HG03457 (cell line): ENCODE measurements at regions not wholly inside any gene's neighbourhood (a gene's known extent, or its start where the extent isn't known, plus 50 kb on each side); places are given as distances from the start of the nearest gene placed in this dataset.
"Not testable (repeated sequence)": the region's sequence is repeated elsewhere in the genome, so short reads cannot be mapped to it uniquely, and the experiment has no call there.

Experiments
- ATAC-seq: cut with Tn5 transposase; IDR thresholded peaks from one replicate; pipeline ENCODE4 v1.9.1; 2021; ENCODE audit warnings: moderate number of reproducible peaks; ENCODE audit not compliant: unreplicated experiment

DNA sequence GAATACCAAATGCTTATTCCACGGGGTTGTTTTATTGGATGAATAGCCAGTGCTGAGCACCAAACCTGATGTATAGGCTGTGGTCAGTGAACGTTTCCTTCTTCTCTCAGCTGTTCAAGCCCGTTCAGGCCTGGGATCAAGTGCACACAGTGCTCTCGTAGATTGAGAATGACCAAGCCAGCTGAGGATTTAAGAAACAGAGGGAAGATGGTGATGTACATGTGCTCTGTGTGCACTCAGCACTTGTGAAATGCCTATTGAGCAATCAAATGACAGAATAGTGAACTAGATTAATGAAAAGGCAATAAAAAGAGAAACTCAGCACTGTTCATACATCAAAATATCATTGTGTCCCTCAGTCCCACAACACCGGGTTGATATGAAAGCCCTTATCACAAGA is 302.5 kb downstream of the BMPER start:
- no peak for ATAC-seq

DNA sequence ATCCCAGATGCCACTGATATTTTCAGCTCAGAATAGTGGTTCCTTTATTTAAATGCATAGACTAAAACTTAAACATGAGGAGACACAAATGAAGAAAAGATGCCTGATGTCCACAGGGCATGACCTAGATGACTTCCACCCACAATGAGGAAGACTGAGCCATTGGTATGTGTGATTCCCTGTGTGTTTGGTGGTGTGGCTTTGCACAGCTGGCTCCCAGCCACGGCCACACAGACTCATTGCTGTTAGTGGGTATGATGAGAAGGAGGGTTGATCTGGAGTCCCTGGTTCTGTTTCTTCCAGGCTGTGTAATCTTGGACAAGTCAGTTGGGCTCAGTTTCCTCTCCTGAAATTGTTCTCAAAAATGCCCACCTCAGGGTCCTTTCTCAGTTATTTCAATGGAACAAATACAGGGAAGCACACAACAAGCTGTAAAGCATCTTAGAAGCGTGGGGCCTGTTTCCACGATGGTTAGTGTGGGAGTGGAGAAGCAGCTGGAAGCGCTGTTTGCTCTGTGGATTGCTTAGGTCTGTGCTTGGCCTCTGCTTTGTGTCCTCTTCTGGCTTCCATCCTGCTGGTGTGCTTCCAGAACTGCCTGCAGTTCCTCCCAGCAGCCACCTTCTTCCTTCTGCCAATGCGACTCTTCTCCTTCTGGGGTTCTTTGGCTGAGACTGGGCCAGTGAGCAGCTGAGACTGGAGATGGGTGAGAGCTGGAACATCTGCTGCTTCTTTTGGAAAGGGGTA is 303.7 kb downstream of the BMPER start:
- ATAC-seq = no peak

DNA sequence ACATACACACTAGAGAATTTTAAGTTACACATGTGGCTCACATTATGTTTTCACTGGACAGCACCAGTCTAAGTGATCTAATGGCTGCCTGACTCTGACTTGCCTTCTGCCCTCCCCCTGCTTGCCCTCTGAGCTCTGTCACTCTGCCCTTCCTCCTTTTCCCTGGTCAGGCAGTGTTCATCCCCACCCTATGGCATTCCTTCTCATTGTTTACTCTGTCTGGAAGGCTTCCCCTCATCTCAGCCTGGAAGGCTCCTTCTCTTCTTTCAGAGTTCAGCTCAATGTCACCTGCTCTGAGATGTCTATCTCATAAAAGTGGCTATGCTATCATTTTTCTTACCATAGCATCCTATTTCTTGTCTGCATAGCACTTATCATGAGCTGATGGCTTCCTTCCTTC is 305.7 kb downstream of the BMPER start:
- no peak for ATAC-seq

DNA sequence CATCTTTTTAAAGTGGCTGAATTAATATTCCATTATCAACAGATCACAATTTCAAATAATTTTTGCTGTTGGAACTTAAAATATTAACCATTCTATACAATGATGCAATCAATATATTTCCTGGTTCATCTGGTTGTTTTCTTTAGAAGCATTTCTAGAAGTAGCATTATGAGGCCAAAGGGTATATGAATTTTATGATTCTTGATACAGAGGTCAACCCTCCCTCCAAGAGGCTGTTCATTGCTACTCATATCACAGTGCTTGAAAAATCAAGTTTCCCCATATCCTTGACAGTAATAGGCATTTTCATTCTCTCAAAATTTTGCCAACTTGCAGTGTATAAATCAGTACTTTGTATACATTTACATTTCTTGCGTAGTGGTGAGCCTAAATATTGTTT is 312.6 kb downstream of the BMPER start:
- no peak for ATAC-seq

DNA sequence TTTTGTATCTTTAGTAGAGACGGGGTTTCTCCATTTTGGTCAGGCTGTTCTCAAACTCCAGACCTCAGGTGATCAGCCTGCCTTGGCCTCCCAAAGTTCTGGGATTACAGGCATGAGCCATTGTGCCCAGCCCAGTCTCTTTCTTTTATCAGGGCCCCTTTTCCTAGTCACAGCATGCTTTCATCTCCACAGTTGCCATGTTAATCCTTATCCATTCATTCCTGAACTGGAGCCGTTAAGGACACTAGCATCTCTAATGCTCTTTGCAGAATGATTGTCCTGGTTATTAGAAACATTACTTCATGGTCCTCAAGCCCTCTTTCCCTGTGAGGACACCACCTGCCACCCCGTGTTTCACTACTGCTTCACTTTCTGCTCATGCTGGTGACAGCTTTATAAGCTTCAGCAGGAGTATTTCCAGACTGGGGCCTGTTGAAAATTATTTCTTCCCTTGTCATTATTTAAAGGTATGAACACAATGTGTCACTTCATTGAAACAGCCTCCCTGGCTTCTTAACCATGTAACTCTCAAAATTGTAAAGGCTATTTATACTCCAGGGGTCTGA is 313.9 kb downstream of the BMPER start:
- ATAC-seq = no peak

DNA sequence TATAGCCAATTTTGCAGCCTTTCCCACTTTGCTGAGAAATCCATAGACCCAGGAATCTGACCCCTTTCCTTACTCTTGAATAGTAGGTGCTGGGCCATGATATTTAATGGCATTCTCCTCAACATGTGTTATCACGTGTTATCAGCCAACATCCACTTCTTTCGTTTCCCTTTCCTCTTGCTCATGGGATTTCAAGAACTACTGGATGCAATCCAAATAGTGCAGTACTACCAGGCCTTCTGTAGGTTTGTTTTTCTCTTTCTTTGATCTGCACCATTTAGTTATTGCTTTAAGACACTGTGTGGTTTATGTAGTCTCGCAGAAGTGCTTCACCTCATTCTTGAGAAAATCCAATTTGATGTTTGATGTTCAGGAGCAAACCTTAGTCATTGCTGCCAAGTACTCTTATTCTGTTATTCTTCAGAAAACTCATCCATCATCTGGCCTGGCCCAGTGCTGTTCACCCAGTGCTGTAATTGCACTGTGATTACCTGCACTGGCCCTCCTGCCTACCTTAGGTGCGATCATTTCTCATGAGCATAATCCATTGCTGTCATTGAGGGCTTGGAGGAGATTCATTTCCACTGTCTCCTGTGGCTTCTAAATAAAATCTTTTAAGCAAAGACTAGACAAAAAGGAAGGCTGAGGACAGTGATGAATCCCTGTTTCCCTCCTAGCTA is 315.3 kb downstream of the BMPER start:
- ATAC-seq = no peak

DNA sequence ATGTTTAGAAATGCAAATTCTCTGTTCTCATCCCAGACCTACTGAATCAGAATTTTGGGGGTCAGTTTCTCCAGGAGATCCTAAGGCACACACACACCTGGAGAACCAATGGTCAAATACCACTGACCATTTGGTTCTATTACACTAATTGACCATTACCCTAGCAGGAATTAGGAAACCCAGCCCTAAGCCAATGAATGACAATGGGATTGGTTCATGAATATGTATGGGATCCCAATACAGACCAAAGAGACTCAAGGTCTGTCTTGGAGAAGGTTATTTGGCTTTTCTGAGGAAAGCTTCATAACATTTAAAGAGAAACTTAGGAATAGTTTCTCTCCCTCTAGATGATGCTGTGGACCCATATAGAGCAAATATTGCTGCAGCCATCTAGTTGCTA is 317.0 kb downstream of the BMPER start:
- ATAC-seq = no peak

DNA sequence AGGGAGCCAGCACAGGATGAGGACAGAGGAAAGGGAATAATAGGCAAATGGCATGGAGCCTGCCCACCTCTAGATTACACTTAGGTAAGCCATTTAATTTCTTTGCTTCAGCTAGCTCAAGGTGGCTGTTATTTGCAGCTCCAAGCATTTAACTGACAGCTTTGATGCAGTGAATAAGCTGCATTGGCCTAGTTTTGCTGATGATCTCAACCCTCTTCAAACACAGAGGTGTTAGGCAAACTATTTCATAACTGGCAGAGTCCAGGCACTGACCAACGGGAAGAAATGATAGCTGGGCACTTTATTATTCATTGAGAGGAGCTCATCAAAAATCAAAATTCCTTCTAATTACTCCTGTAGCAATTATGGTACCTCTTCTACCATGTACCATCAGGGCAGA is 317.4 kb downstream of the BMPER start:
- no peak for ATAC-seq

DNA sequence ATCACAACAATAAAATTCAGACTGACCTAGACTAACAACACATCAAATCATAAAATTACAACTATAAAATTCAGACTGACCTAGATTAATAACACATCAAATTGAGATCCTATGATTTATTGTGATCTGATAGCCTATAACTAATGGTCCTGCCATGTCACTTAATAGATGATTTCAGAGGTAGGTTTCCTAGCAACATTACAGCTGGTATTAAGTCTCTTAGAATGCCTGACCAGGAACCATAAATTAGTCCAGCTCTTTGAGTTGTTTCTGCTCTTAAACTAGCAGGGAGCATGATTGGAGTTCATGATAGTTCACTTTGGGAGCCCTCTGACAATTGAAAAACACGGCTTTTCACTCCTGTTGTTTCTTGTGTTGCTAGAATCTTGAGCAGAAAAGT is 318.9 kb downstream of the BMPER start:
- ATAC-seq = no peak

DNA sequence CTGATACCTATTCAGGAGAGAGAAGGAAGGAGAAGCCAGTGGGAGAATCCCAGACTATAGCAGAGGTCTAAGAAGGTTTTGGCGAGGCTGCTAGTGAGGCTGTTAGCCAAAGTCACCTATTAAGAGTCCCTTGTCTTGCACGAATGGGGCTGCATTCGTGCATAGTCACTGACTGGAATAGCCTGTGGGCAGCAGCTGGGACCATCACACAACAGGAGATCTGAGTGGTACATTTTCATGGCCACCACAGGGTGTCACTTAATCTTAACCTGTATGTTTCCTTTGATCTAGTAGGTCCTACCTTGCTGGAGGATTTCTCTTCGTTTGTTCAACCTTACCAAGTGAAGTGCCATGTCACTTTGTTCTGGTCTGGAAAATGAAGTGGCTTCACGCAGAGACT is 319.9 kb downstream of the BMPER start:
- no peak for ATAC-seq

DNA sequence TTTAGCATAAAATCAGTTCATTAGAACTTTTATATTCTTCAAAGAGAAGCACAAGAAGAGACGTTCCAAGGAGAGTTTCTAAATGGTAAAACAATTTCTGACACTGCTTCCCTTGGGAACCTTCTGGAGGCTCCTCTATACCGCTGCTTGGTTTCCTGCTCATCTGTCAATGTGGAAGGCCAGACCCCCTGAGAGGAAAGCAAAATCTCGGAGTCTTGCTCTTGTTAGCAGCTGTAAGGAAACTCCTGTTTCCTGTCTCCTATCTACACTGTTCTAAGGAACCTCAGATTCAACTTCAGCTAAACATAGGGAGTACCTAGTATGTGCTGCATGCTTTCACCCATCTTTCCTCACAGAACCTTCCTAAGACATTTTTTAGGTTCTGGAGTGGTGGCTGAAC is 322.2 kb downstream of the BMPER start:
- ATAC-seq = no peak

DNA sequence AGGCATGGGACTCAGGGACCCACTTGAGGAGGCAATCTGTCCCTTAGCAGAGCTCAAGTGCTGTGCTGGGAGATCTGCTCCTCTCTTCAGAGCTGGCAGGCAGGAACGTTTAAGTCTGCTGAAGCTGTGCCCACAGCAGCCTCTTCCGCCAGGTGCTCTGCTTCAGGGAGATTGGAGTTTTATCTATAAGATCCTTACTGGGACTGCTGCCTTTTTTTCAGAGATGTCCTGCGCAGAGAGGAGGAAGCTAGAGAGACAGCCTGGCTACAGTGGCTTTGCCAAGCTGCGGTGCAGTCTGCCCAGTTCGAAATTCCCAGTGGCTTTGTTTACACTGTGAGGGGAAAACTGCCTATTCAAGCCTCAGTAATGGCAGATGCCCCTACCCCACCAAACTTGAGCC is 329.8 kb downstream of the BMPER start:
- ATAC-seq = not testable (repeated sequence)

DNA sequence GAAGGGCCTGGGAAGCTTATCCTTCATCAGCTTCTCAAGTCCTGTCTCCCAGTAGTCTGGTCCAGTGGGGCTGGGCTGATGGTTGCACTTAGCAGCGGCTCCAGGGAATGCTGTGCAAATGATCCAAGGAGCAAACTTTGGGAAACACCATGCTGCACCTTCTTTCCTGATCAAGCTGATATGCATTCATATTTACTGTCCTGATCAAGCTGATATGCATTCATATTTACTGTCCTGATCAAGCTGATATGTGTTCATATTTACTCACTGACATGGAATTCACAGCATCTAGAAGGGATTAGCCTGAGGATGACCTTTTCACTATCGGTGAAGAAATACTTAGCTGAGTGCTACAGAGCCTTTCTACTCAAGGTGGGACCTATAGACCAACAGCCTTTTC is 330.7 kb downstream of the BMPER start:
- ATAC-seq = no peak

DNA sequence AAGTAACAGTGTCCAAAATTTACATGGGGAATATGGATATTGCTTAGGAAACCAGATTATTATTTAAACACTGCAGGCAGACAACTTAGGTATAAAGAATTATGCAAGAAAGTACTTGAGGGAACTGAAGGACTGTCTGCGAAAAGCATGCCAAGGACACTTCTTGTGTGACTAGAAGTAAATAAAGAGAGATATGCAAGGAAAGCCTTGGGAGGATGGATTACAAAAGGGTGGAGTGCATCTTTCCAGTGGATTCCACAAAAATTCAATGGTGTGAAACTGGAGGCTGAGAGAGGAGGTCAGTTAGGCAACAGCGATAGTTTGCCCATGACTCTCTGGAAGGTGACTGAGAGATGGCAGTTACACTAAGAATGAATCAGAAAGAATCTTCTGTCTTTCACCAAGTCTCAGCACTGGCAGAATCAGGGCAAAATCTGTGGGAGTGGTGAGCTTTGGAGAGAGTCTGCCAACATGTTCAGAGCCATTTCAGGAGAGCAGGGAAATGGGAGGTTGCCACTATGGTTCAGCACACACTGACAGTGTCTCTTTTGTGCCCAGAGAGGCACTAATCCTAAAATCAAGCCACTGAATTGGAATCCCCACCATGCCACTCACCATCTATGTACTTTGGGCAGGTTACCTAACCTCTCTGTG is 331.6 kb downstream of the BMPER start:
- ATAC-seq = no peak

DNA sequence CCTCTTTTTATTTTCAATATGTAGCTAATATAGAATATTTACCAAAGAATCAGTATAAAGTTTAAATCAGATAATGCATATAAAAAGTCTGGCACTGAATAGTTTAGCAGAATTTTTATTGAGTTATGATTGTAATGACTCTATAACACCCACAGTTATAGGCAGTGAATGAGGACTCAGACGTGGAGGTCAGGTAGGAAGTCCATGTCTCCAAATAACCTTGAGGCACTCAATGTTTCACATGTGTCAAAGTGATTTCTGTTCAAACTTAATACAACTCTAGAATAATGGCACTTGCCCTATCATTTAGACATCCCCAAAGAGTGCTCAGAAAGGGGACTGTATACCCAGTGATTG is 332.1 kb downstream of the BMPER start:
- ATAC-seq = no peak

DNA sequence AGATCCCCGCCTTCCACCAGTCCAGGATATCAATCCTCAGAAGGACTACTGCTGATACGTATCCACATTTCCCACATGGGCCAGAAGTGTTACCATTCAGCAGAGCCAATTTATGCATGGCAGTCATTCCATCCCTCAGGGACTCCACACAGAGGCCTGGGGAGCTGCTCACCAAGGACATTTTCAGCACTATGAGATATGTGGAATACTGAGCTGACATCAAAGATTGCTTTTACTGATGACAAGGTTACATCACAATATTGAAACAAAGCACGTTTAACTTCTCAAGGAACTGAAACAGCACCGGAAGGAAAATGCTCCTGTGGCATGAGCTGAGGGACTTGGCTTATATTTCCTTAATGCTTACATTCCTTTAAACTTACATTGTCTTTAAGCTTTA is 335.1 kb downstream of the BMPER start:
- ATAC-seq = no peak

DNA sequence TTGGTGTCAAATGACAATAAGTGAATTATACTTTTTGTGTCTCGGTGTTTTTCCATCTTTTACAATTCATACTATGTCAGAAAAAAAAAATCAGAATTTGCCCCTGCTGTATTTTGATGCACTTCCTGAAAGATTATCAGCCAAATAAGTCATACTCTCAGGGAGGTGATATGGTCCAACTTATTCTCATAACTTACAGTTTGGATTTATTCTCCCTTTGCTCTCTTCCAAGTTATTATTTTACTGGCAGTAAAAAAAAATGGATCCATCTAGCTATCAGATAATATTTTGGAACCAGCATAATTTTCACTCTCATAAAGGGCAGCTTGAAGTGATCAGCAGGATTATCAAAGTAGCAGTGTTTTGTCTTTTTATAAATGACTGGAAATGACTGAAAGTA is 337.1 kb downstream of the BMPER start:
- ATAC-seq = no peak

DNA sequence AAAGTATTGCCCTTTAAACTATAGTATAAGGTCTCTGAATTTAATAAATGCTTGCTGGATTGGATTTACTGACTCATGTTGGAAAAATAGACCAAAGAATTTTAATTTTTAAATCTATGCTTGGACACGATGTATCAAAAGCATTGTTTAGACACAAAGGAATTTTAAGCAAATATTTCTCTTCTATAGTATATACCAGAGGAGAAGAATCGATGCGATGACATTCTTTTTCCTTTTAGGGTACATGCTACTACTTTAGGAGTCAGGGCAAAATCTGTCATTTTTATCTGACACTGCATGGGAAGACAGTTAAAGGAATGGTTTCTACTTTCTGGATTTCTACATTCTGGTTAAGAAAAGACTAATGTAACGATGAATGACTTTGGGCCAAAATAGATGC is 339.9 kb downstream of the BMPER start:
- ATAC-seq = no peak

DNA sequence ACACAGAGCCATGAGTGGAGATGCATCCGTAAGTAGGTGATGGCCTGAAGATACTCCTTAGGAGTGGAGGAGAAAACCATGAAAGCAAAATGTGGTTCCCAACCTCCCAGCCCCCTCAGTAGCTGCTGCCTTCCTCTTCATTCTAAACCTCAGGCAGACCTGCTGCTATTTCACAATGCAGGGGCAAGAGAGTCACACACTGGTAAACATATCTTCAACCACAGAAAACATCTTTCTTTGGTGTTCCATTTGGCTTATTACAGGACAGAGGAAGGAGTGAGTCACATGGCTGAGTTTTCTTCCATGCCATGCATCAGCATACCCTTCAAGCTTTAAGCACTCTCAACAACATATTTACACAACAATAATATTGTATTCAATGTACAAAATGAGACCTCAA is 342.1 kb downstream of the BMPER start:
- no peak for ATAC-seq

DNA sequence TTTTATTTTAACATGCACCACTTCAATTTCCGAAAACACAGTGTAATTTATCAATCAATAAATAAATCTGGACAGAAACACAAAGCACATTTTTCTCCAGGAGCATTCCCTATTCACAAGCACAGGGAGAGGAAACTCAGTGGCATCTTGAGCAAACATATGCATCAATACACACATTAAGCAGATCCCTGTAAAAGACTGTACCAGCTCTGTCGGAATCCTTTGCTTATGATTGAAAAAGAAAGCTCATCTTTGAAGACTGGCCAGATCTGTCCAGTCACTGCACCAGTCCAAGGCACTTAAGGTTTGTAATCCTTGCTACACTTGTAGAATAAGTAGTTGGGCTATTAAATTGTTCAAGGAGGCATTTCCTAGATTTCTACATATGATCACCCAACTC is 343.9 kb downstream of the BMPER start:
- ATAC-seq = no peak

DNA sequence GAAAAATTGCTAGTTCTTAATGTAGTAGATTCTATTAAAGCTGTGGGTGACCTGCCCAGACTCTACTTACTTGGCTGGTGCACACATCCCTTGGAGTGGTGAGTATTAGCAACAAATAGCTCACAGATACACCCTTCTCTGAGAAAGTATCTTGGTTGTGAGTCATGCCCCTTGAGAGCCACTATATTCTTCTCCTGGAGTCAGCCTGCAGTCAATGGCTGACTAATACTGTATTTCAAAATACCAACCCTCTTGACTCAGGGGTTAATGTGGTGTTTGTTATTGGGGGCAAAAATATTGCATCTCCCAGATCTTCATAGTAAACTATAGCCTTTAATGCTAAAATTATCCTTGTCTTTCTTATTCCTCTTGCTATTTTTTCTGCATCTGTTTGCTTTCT is 354.9 kb downstream of the BMPER start:
- ATAC-seq = no peak

DNA sequence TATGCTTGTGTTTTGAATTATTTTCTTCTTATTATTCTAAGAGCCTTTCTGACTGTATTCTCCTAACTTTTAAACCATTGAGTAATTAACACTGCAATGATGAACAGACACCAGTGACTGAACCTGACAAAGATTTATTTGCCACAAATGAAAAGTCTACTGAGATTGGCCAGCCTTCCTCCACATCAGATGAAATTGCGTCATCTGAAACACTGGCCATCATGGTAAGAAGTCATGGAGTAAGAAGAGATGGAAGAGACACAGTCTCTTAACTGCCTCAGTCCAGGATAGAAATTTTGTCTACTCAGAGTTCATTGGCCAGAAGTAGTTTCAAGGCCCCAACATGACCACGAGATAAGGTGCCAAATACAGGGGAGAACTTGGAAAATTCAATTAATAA is 357.8 kb downstream of the BMPER start:
- ATAC-seq = no peak
